GM12878 (cell line): ENCODE measurements at regions not wholly inside any gene's neighbourhood (a gene's known extent, or its start where the extent isn't known, plus 50 kb on each side); places are given as distances from the start of the nearest gene placed in this dataset.

Experiments
- ATAC-seq: fragments of 200-7000 bp; cut with Tn5 transposase; 3 replicates; pipeline ENCODE4 v1.9.1; 2020; ENCODE audit warnings: mild to moderate bottlenecking, moderate library complexity
- BruUV-seq: library from RNA; stranded (reverse); fragments of 400-500 nt; replicated peaks from 2 replicates; lab custom pipeline; 2021; lab: Mats Ljungman, UMichigan
- CTCF ChIA-PET: fragments of 300-600 bp; sonication (Branson Sonifier 250); formaldehyde crosslinking; extraction: SDS; loops from one replicate; lab custom pipeline; 2021; ENCODE audit warnings: inconsistent platforms; lab: Yijun Ruan, JAX
- POLR2A ChIA-PET: fragments of 350-600 bp; formaldehyde crosslinking; extraction: SDS; loops from one replicate; lab custom pipeline; 2021; ENCODE audit warnings: inconsistent platforms; lab: Charles Lee
- RAD21 ChIA-PET: fragments of 300-600 bp; sonication (Branson Sonifier 250); formaldehyde crosslinking; loops from one replicate; lab custom pipeline; 2023; ENCODE audit warnings: antibody characterized with exemption; ENCODE audit not compliant: unreplicated experiment; lab: Charles Lee
- SMC1A ChIA-PET: fragments of 300-600 bp; sonication (Branson Sonifier 250); formaldehyde crosslinking; loops from one replicate; lab custom pipeline; 2023; ENCODE audit not compliant: unreplicated experiment, uncharacterized antibody; lab: Charles Lee
- DNase-seq: peaks from one replicate; pipeline ENCODE4 v3.0.0-alpha.2; 2011; ENCODE audit warnings: low read depth, low spot score
- FAIRE-seq: peaks from 3 replicates; lab custom pipeline; 2011; peaks lifted over from hg19 to GRCh38; lab: Jason Lieb, UNC
- H2AFZ ChIP-seq: 2 replicates; pipeline ENCODE4 v1.6.0; 2011; ENCODE audit warnings: low read depth, low read length, control low read depth; ENCODE audit not compliant: control insufficient read depth
- H3K27ac ChIP-seq: 2 replicates; pipeline ENCODE4 v1.5.1; 2011; ENCODE audit warnings: control low read depth; ENCODE audit not compliant: control insufficient read depth, insufficient read depth
- H3K27me3 ChIP-seq, 2 experiments: replicated peaks in 1 of 2; 2 replicates each; pipeline versions ENCODE4 v1.6.0 to v1.6.1; 2011; ENCODE audit warnings: low read length in 1 of 2; ENCODE audit not compliant: control insufficient read depth in 2 of 2, insufficient read depth in 2 of 2
- H3K36me3 ChIP-seq, 2 experiments: 2 replicates each; pipeline ENCODE4 v1.5.1; 2011; ENCODE audit warnings: low read length in 1 of 2; ENCODE audit not compliant: control insufficient read depth in 2 of 2, insufficient read depth in 2 of 2
- H3K4me1 ChIP-seq: 2 replicates; pipeline ENCODE4 v1.6.1; 2011; ENCODE audit warnings: mild to moderate bottlenecking, low read length, moderate library complexity, mixed read lengths; ENCODE audit not compliant: control insufficient read depth, insufficient read depth
- H3K4me2 ChIP-seq: 2 replicates; pipeline ENCODE4 v1.6.0; 2011; ENCODE audit warnings: control low read depth; ENCODE audit not compliant: control insufficient read depth, insufficient read depth
- H3K4me3 ChIP-seq: fragments of 200-600 bp; sonication (generic); 2 replicates; pipeline ENCODE4 v1.5.1; 2016
- H3K79me2 ChIP-seq: 2 replicates; pipeline ENCODE4 v1.6.0; 2011; ENCODE audit warnings: low read length; ENCODE audit not compliant: control insufficient read depth, insufficient read depth
- H3K9ac ChIP-seq: 2 replicates; pipeline ENCODE4 v1.8.0; 2011; ENCODE audit warnings: low read length, control low read depth, mixed read lengths; ENCODE audit not compliant: control insufficient read depth, insufficient read depth
- H3K9me3 ChIP-seq: replicated peaks from 3 replicates; pipeline ENCODE4 v1.5.1; 2011; ENCODE audit warnings: mild to moderate bottlenecking, low read length; ENCODE audit not compliant: control insufficient read depth, insufficient read depth
- H4K20me1 ChIP-seq: 2 replicates; pipeline ENCODE4 v1.6.0; 2011; ENCODE audit not compliant: control insufficient read depth, insufficient read depth
- BHLHE40 ChIP-seq, 2 experiments: fragments of 450-650 bp in 1 of 2; IDR thresholded peaks; 2 replicates each; pipeline ENCODE4 v1.6.1; 2011 to 2017; ENCODE audit warnings: low read depth in 2 of 2, borderline replicate concordance in 1 of 2, improper control_type of control experiment in 1 of 2, low read length in 1 of 2, mild to moderate bottlenecking in 1 of 2
- CBX3 ChIP-seq: fragments of 200-600 bp; sonication (generic); IDR thresholded peaks from 2 replicates; pipeline ENCODE4 v1.6.1; 2016; ENCODE audit warnings: low read depth, borderline replicate concordance
- EZH2 ChIP-seq: IDR thresholded peaks from 2 replicates; pipeline ENCODE4 v1.6.1; 2012; ENCODE audit warnings: low read depth, mild to moderate bottlenecking, control low read depth, inconsistent platforms, low read length, borderline replicate concordance; ENCODE audit not compliant: control insufficient read depth
- GATAD2B ChIP-seq: fragments of 450-650 bp; conservative IDR thresholded peaks from 2 replicates; pipeline ENCODE4 v1.6.1; 2017; ENCODE audit warnings: low read depth, mild to moderate bottlenecking, moderate library complexity
- IKZF1 ChIP-seq: fragments of 450-650 bp; conservative IDR thresholded peaks from 2 replicates; pipeline ENCODE4 v1.6.1; 2017; ENCODE audit warnings: antibody characterized with exemption, mild to moderate bottlenecking
- MYB ChIP-seq: fragments of 150-350 bp; IDR thresholded peaks from 2 replicates; pipeline ENCODE4 v1.6.1; 2014; ENCODE audit warnings: mild to moderate bottlenecking, low read depth, low read length, borderline replicate concordance
- NBN ChIP-seq: fragments of 450-650 bp; IDR thresholded peaks from 2 replicates; pipeline ENCODE4 v1.6.1; 2016
- NFYB ChIP-seq: IDR thresholded peaks from 2 replicates; pipeline ENCODE4 v1.6.1; 2011; ENCODE audit warnings: low read depth, mild to moderate bottlenecking, low read length, improper control_type of control experiment, moderate library complexity; ENCODE audit not compliant: insufficient read depth
- NR2C2 ChIP-seq: IDR thresholded peaks from 2 replicates; pipeline ENCODE4 v1.6.1; 2011; ENCODE audit warnings: borderline replicate concordance, low read depth; ENCODE audit not compliant: control insufficient read depth, insufficient read length
- POLR2AphosphoS2 ChIP-seq: IDR thresholded peaks from 2 replicates; pipeline ENCODE4 v1.6.1; 2011; ENCODE audit warnings: low read depth, mild to moderate bottlenecking, low read length, improper control_type of control experiment, moderate library complexity
- RAD51 ChIP-seq: fragments of 450-650 bp; IDR thresholded peaks from 2 replicates; pipeline ENCODE4 v1.6.1; 2016; ENCODE audit warnings: moderate library complexity, mild to moderate bottlenecking, inconsistent platforms
- RELA ChIP-seq: fragments of 450-650 bp; IDR thresholded peaks from 2 replicates; pipeline ENCODE4 v1.8.0; 2014; ENCODE audit warnings: borderline replicate concordance; ENCODE audit not compliant: partially characterized antibody
- STAT1 ChIP-seq: fragments of 450-650 bp; conservative IDR thresholded peaks from 2 replicates; pipeline ENCODE4 v1.6.1; 2014; ENCODE audit warnings: antibody characterized with exemption, mild to moderate bottlenecking
- STAT3 ChIP-seq: IDR thresholded peaks from 2 replicates; pipeline ENCODE4 v1.6.1; 2011; ENCODE audit warnings: low read depth, low read length, improper control_type of control experiment
- ZNF622 ChIP-seq: fragments of 450-650 bp; IDR thresholded peaks from 2 replicates; pipeline ENCODE4 v1.6.1; 2017; ENCODE audit warnings: mild to moderate bottlenecking, inconsistent platforms
- ZZZ3 ChIP-seq: IDR thresholded peaks from 2 replicates; pipeline ENCODE4 v1.6.1; 2011; ENCODE audit warnings: low read depth; ENCODE audit not compliant: control insufficient read depth, insufficient read length
- WGBS: methylation state at CpG from one replicate; pipeline ENCODE4 v1.1.6; 2016; ENCODE audit warnings: low lambda C conversion rate; ENCODE audit not compliant: insufficient replicate concordance, insufficient coverage; ENCODE audit errors: missing lambda C conversion rate; 5-methylcytosine and 5-hydroxymethylcytosine counted together
- in situ Hi-C: fragments of 300-500 bp; cut with MboI; formaldehyde crosslinking; loops from 9 replicates; pipeline ENCODE4 v1.14.3; 2018; ENCODE audit warnings: mixed read lengths
- intact Hi-C: fragments of 100-400 bp; cut with micrococcal nuclease; formaldehyde crosslinking; loops from one replicate; pipeline ENCODE4 v1.14.2; 2022; ENCODE audit not compliant: unreplicated experiment
- TF ChIP-seq, protein P1 (sequence below): fragments of 450-650 bp; conservative IDR thresholded peaks from 2 replicates; pipeline ENCODE4 v1.6.1; 2017; ENCODE audit warnings: mild to moderate bottlenecking, moderate library complexity
- TF ChIP-seq, protein P2 (sequence below): fragments of 450-650 bp; IDR thresholded peaks from 2 replicates; pipeline ENCODE4 v1.6.1; 2017; ENCODE audit warnings: mild to moderate bottlenecking, low read depth, inconsistent platforms; ENCODE audit not compliant: poor library complexity, severe bottlenecking
- TF ChIP-seq, protein P3 (sequence below): IDR thresholded peaks from 2 replicates; pipeline ENCODE4 v1.6.1; 2011; ENCODE audit warnings: borderline replicate concordance, low read depth, mild to moderate bottlenecking, moderate library complexity, mixed read lengths, low read length; ENCODE audit not compliant: insufficient read depth; ENCODE audit errors: extremely low read length
- TF ChIP-seq, protein P4 (sequence below): IDR thresholded peaks from 2 replicates; pipeline ENCODE4 v1.6.1; 2012; ENCODE audit warnings: low read depth, low read length, improper control_type of control experiment

DNA sequence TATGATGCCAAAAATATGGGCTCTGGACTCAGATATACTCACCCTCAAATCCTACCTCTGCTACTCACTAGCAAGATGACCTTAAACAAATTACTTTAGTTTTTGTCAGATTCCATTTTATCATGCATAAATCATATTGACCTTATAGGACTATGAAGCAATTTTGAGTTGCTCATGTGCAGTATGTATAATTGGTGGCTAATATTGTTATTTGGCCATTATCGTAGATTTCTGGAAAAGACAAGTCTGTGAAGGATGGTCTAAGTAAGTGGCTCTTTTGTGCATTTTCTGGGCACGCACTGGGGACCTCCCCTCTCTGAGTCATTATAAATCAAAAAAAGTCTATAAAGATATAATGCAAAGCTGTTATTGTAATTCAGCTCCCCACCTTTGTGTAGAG, 393.0 kb downstream of the FGF10 start (continued):
- TF ChIP-seq, protein P1, sequence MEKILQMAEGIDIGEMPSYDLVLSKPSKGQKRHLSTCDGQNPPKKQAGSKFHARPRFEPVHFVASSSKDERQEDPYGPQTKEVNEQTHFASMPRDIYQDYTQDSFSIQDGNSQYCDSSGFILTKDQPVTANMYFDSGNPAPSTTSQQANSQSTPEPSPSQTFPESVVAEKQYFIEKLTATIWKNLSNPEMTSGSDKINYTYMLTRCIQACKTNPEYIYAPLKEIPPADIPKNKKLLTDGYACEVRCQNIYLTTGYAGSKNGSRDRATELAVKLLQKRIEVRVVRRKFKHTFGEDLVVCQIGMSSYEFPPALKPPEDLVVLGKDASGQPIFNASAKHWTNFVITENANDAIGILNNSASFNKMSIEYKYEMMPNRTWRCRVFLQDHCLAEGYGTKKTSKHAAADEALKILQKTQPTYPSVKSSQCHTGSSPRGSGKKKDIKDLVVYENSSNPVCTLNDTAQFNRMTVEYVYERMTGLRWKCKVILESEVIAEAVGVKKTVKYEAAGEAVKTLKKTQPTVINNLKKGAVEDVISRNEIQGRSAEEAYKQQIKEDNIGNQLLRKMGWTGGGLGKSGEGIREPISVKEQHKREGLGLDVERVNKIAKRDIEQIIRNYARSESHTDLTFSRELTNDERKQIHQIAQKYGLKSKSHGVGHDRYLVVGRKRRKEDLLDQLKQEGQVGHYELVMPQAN: no peak
- TF ChIP-seq NFYB (no peak), NBN (no peak), RELA (no peak), ZZZ3 (no peak)
- TF ChIP-seq, protein P2, sequence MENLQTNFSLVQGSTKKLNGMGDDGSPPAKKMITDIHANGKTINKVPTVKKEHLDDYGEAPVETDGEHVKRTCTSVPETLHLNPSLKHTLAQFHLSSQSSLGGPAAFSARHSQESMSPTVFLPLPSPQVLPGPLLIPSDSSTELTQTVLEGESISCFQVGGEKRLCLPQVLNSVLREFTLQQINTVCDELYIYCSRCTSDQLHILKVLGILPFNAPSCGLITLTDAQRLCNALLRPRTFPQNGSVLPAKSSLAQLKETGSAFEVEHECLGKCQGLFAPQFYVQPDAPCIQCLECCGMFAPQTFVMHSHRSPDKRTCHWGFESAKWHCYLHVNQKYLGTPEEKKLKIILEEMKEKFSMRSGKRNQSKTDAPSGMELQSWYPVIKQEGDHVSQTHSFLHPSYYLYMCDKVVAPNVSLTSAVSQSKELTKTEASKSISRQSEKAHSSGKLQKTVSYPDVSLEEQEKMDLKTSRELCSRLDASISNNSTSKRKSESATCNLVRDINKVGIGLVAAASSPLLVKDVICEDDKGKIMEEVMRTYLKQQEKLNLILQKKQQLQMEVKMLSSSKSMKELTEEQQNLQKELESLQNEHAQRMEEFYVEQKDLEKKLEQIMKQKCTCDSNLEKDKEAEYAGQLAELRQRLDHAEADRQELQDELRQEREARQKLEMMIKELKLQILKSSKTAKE: no peak

DNA sequence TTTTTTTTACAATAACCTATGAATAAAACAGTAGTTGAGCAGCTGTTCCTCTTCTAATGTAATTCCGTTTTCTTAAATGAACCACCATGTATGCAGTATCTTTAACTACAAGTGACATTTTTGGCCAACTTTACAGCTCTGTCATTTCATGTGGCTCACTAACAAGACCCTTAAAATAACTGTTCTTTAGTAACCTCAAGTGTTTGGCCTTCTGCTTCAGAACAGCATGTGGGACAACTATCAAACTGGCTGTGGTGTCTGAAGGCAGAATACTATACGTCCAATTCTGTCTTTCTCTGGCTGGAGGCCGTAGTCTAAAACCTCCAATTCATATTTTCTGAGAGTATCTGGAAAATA, 391.4 kb downstream of the NNT start:
- H3K27me3 ChIP-seq: no peaks in the 10 kb centered on the region; a peak in 1 of 4 replicates
- no peak for FAIRE-seq
- no peaks in the 10 kb centered on the region for H3K4me1 ChIP-seq
- H3K4me2 ChIP-seq: no peak overlapping the region
- no peak for ATAC-seq
- no peaks in the 10 kb centered on the region for H3K36me3 ChIP-seq
- H2AFZ ChIP-seq: no peak overlapping the region
- H3K9ac ChIP-seq: no peak overlapping the region
- no peak overlapping the region for H3K27ac ChIP-seq
- no TSS peak for BruUV-seq
- intact Hi-C loops (no loop called here), in situ Hi-C loops (no loop called here)
- H3K79me2 ChIP-seq: no peaks in the 10 kb centered on the region
- RAD21 ChIA-PET: no interaction called here
- H3K4me3 ChIP-seq: no peak overlapping the region
- SMC1A ChIA-PET: no interaction called here
- CTCF ChIA-PET: no interaction called here
- DNase-seq: no peak
- POLR2A ChIA-PET: no interaction called here
- no peaks in the 10 kb centered on the region for H3K9me3 ChIP-seq
- no peaks in the 10 kb centered on the region for H4K20me1 ChIP-seq
- WGBS: 18% methylated on average over 3 of the region's 3 CpGs
- TF ChIP-seq, protein P3, sequence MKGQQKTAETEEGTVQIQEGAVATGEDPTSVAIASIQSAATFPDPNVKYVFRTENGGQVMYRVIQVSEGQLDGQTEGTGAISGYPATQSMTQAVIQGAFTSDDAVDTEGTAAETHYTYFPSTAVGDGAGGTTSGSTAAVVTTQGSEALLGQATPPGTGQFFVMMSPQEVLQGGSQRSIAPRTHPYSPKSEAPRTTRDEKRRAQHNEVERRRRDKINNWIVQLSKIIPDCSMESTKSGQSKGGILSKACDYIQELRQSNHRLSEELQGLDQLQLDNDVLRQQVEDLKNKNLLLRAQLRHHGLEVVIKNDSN: no peak
- no peak for TF ChIP-seq IKZF1
- TF ChIP-seq POLR2AphosphoS2: no peak
- no peak for TF ChIP-seq ZZZ3
- TF ChIP-seq BHLHE40 (IDR thresholded peaks at IDR 0.05; ENCODE audit: borderline replicate concordance in 1 of 2, low read depth in 2 of 2, low read length in 1 of 2): no peak
- no peak for TF ChIP-seq EZH2
- TF ChIP-seq, protein P4, sequence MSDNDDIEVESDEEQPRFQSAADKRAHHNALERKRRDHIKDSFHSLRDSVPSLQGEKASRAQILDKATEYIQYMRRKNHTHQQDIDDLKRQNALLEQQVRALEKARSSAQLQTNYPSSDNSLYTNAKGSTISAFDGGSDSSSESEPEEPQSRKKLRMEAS: no peak
- no peak for TF ChIP-seq STAT3
- TF ChIP-seq RAD51: no peak
- no peak for TF ChIP-seq GATAD2B
- no peak for TF ChIP-seq CBX3
- TF ChIP-seq NR2C2: no peak
- TF ChIP-seq STAT1: no peak
- TF ChIP-seq MYB: no peak
- no peak for TF ChIP-seq ZNF622
